ENCODE measurements at regions not wholly inside any gene's neighbourhood (a gene's known extent, or its start where the extent isn't known, plus 50 kb on each side); places are given as distances from the start of the nearest gene placed in this dataset.

GRCh38 chr12:13425766-13426165, 229.2 kb downstream of the EMP1 start:
- Histone ChIP-seq H4K20me1 (ENCODE audit: insufficient read depth, low read length) (no peaks in the 10 kb centered on the region), H3F3A (ENCODE audit: insufficient read depth, low read length) (no peaks in the 10 kb centered on the region), H3K27me3 (ENCODE audit: insufficient read depth, low read length) (no peaks in the 10 kb centered on the region), H3K9me3 (ENCODE audit: low read length) (no peaks in the 10 kb centered on the region), H3K4me3 (ENCODE audit: low read depth, low read length, poor library complexity, severe bottlenecking) (no peak overlapping the region), H3K36me3 (ENCODE audit: insufficient read depth, low read length) (no peaks in the 10 kb centered on the region), H3K27ac (ENCODE audit: low read depth, low read length, poor library complexity, severe bottlenecking) (no peak overlapping the region), H3K4me2 (ENCODE audit: low read length) (no peak overlapping the region), H3K9me2 (ENCODE audit: low read depth, low read length) (no peaks in the 10 kb centered on the region), H3K4me1 (ENCODE audit: insufficient read depth, low read length, severe bottlenecking) (no peaks in the 10 kb centered on the region), H3K79me2 (ENCODE audit: insufficient read depth, low read length) (no peaks in the 10 kb centered on the region), H2AFZ (ENCODE audit: low read length) (no peak overlapping the region), H3K9ac (ENCODE audit: low read length) (no peak overlapping the region)
- no peak for TF ChIP-seq CTCF (IDR thresholded peaks at IDR 0.05; ENCODE audit: low read length)

- H3K9ac ChIP-seq (ENCODE audit: low read length): no peak overlapping the region
- no peaks in the 10 kb centered on the region for H3K9me3 ChIP-seq (ENCODE audit: low read length)
- H3K36me3 ChIP-seq (ENCODE audit: insufficient read depth, low read length): no peaks in the 10 kb centered on the region
- no peaks in the 10 kb centered on the region for H3K27me3 ChIP-seq (ENCODE audit: insufficient read depth, low read length)
- H3K4me1 ChIP-seq (ENCODE audit: insufficient read depth, low read length, severe bottlenecking): no peaks in the 10 kb centered on the region
- no peak overlapping the region for H3K4me3 ChIP-seq (ENCODE audit: low read depth, low read length, poor library complexity, severe bottlenecking)
- H2AFZ ChIP-seq (ENCODE audit: low read length): no peak overlapping the region
- H3K79me2 ChIP-seq (ENCODE audit: insufficient read depth, low read length): no peaks in the 10 kb centered on the region
- no peaks in the 10 kb centered on the region for H3F3A ChIP-seq (ENCODE audit: insufficient read depth, low read length)
- H3K9me2 ChIP-seq (ENCODE audit: low read depth, low read length): no peaks in the 10 kb centered on the region
- TF ChIP-seq EZH2 (IDR thresholded peaks at IDR 0.05; ENCODE audit: borderline replicate concordance, low read length) (no peak), CTCF (IDR thresholded peaks at IDR 0.05; ENCODE audit: low read length) (no peak)
- no peak overlapping the region for H3K27ac ChIP-seq (ENCODE audit: low read depth, low read length, poor library complexity, severe bottlenecking)
- no peaks in the 10 kb centered on the region for H4K20me1 ChIP-seq (ENCODE audit: insufficient read depth, low read length)
- no peak overlapping the region for H3K4me2 ChIP-seq (ENCODE audit: low read length)
These were observed 225.8 kb downstream of the EMP1 start for GRCh38 chr12:13422291-13422690.

- no peaks in the 10 kb centered on the region for H3K79me2 ChIP-seq (ENCODE audit: insufficient read depth, low read length)
- H3K4me2 ChIP-seq (ENCODE audit: low read length): no peak overlapping the region
- no peaks in the 10 kb centered on the region for H3K9me2 ChIP-seq (ENCODE audit: low read depth, low read length)
- H3F3A ChIP-seq (ENCODE audit: insufficient read depth, low read length): no peaks in the 10 kb centered on the region
- no peaks in the 10 kb centered on the region for H4K20me1 ChIP-seq (ENCODE audit: insufficient read depth, low read length)
- no peak for TF ChIP-seq EZH2 (IDR thresholded peaks at IDR 0.05; ENCODE audit: borderline replicate concordance, low read length)
- TF ChIP-seq CTCF (IDR thresholded peaks at IDR 0.05; ENCODE audit: low read length): no peak
- H3K9ac ChIP-seq (ENCODE audit: low read length): no peak overlapping the region
- H3K36me3 ChIP-seq (ENCODE audit: insufficient read depth, low read length): no peaks in the 10 kb centered on the region; the same call in 1 of the 2 replicates
- H2AFZ ChIP-seq (ENCODE audit: low read length): no peak overlapping the region
- no peak overlapping the region for H3K4me3 ChIP-seq (ENCODE audit: low read depth, low read length, poor library complexity, severe bottlenecking)
- H3K9me3 ChIP-seq (ENCODE audit: low read length): no peaks in the 10 kb centered on the region
- H3K27me3 ChIP-seq (ENCODE audit: insufficient read depth, low read length): no peaks in the 10 kb centered on the region
- no peaks in the 10 kb centered on the region for H3K4me1 ChIP-seq (ENCODE audit: insufficient read depth, low read length, severe bottlenecking)
- no peak overlapping the region for H3K27ac ChIP-seq (ENCODE audit: low read depth, low read length, poor library complexity, severe bottlenecking)
These were observed 221.0 kb downstream of the EMP1 start for GRCh38 chr12:13417516-13417915.

All from OCI-LY1 (cell line).